GM12875 (cell line): ENCODE measurements at regions not wholly inside any gene's neighbourhood (a gene's known extent, or its start where the extent isn't known, plus 50 kb on each side); places are given as distances from the start of the nearest gene placed in this dataset.

Source experiments
- H3K4me3 ChIP-seq: one replicate; pipeline ENCODE4 v1.5.1; 2011; ENCODE audit warnings: low read depth, low read length, control low read depth
- CTCF ChIP-seq: IDR thresholded peaks from 2 replicates; pipeline ENCODE4 v1.5.1; 2011; ENCODE audit warnings: low read depth, mild to moderate bottlenecking, control low read depth, inconsistent platforms, low read length, moderate library complexity, borderline replicate concordance; ENCODE audit not compliant: insufficient read depth

GRCh38 chr16:79656553-79657115 lies 56.1 kb upstream of the MAF start:
- TF ChIP-seq CTCF = no peak
- no peak overlapping the region for H3K4me3 ChIP-seq

- TF ChIP-seq CTCF = no peak
- no peak overlapping the region for H3K4me3 ChIP-seq
These were observed 52.9 kb upstream of the MAF start for GRCh38 chr16:79653373-79653891.

DNA sequence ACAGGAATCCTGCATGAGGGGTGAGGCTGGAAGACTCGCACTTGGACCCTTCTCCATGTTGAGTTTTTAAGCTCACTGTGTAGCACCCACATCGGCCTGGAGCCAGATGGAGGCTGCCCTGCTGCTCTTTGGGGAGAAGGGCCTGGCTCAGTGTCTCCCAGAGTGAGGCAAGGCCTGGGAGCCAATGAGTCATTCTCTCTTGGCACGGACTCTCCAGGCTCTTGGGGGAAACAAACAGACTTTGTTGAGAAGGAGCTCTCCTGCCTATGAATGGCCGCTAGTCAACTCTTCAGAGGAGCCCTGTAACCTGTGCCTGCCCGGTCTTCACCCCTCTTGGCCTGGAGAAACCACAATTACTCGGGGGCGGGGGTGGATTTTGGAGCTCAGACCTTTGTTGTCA lies 50.8 kb upstream of the MAF start:
- no peak for TF ChIP-seq CTCF
- H3K4me3 ChIP-seq = no peak overlapping the region
